MCF 10A (cell line): ENCODE measurements at regions not wholly inside any gene's neighbourhood (a gene's known extent, or its start where the extent isn't known, plus 50 kb on each side); places are given as distances from the start of the nearest gene placed in this dataset.

Experiments used
- BruUV-seq: library from RNA; stranded (reverse); fragments of 400-500 nt; replicated peaks from 2 replicates; lab custom pipeline; 2021; lab: Mats Ljungman, UMichigan
- CTCF ChIA-PET: fragments of 300-600 bp; sonication (Branson Sonifier 250); formaldehyde crosslinking; extraction: SDS; loops from one replicate; lab custom pipeline; 2021; ENCODE audit warnings: antibody characterized with exemption, inconsistent platforms; lab: Yijun Ruan, JAX
- POLR2A ChIA-PET: fragments of 300-600, 350-650 bp; sonication (Branson Sonifier 250); formaldehyde crosslinking; extraction: SDS; loops from one replicate; lab custom pipeline; 2020; ENCODE audit warnings: antibody characterized with exemption, inconsistent platforms; lab: Yijun Ruan, JAX
- DNase-seq: peaks from one replicate; pipeline ENCODE4 v3.0.0-alpha.2; 2018; ENCODE audit not compliant: unreplicated experiment
- H3K27ac Mint-ChIP-seq: one replicate; pipeline ENCODE4 v1.8.0; 2022; ENCODE audit warnings: mild to moderate bottlenecking, low read depth, mixed read lengths; ENCODE audit not compliant: unreplicated experiment
- H3K27me3 Mint-ChIP-seq: one replicate; pipeline ENCODE4 v1.8.0; 2022; ENCODE audit warnings: mixed read lengths; ENCODE audit not compliant: insufficient read depth, unreplicated experiment
- H3K36me3 Mint-ChIP-seq: one replicate; pipeline ENCODE4 v1.8.0; 2022; ENCODE audit warnings: mild to moderate bottlenecking, moderate library complexity, mixed read lengths; ENCODE audit not compliant: insufficient read depth, unreplicated experiment
- H3K4me1 Mint-ChIP-seq: one replicate; pipeline ENCODE4 v1.8.0; 2022; ENCODE audit warnings: mixed read lengths; ENCODE audit not compliant: insufficient read depth, unreplicated experiment
- H3K4me3 Mint-ChIP-seq: one replicate; pipeline ENCODE4 v1.8.0; 2022; ENCODE audit warnings: mild to moderate bottlenecking, moderate library complexity, mixed read lengths; ENCODE audit not compliant: unreplicated experiment
- H3K9me3 Mint-ChIP-seq: one replicate; pipeline ENCODE4 v1.8.0; 2022; ENCODE audit warnings: mixed read lengths; ENCODE audit not compliant: unreplicated experiment
- CTCF ChIP-seq: fragments of 200-600 bp; IDR thresholded peaks from one replicate; pipeline ENCODE4 v1.8.0; 2022; ENCODE audit warnings: antibody characterized with exemption, mild to moderate bottlenecking; ENCODE audit not compliant: unreplicated experiment
- intact Hi-C: fragments of 100-400 bp; cut with micrococcal nuclease; formaldehyde crosslinking; loops from 2 replicates; pipeline ENCODE4 v1.14.1; 2022

GRCh38 chr2:200048421-200048820 lies 93.0 kb downstream of the MAIP1 start:
- no peaks in the 10 kb centered on the region for H3K27me3 Mint-ChIP-seq
- DNase-seq: no peak
- H3K4me1 Mint-ChIP-seq: no peaks in the 10 kb centered on the region
- H3K4me3 Mint-ChIP-seq: no peak overlapping the region
- TF ChIP-seq CTCF: no peak
- CTCF ChIA-PET: interaction anchor here (0.7 kb wide), 1 partner anchor 27 kb away, joined by 3 read pairs; no protein-coding TSS in a partner anchor
- no peaks in the 10 kb centered on the region for H3K9me3 Mint-ChIP-seq
- BruUV-seq: no TSS peak
- no peak overlapping the region for H3K27ac Mint-ChIP-seq
- POLR2A ChIA-PET: no interaction called here
- H3K36me3 Mint-ChIP-seq: no peaks in the 10 kb centered on the region
- intact Hi-C loops: no loop called here

GRCh38 chr2:200049086-200049485 lies 93.7 kb downstream of the MAIP1 start:
- intact Hi-C loops: no loop called here
- H3K4me1 Mint-ChIP-seq: no peaks in the 10 kb centered on the region
- TF ChIP-seq CTCF: no peak
- BruUV-seq: no TSS peak
- no peaks in the 10 kb centered on the region for H3K27me3 Mint-ChIP-seq
- H3K4me3 Mint-ChIP-seq: no peak overlapping the region
- ChIA-PET CTCF (no interaction called here), POLR2A (no interaction called here)
- no peaks in the 10 kb centered on the region for H3K9me3 Mint-ChIP-seq
- H3K36me3 Mint-ChIP-seq: no peaks in the 10 kb centered on the region
- no peak overlapping the region for H3K27ac Mint-ChIP-seq
- no peak for DNase-seq

GRCh38 chr2:200050921-200051610 lies 95.7 kb downstream of the MAIP1 start:
- no peaks in the 10 kb centered on the region for H3K9me3 Mint-ChIP-seq
- no peak for DNase-seq
- no peak for TF ChIP-seq CTCF
- H3K27me3 Mint-ChIP-seq: no peaks in the 10 kb centered on the region
- H3K27ac Mint-ChIP-seq: no peak overlapping the region
- H3K4me3 Mint-ChIP-seq: no peak overlapping the region
- intact Hi-C loops: no loop called here
- CTCF ChIA-PET: no interaction called here
- no peaks in the 10 kb centered on the region for H3K4me1 Mint-ChIP-seq
- no peaks in the 10 kb centered on the region for H3K36me3 Mint-ChIP-seq
- POLR2A ChIA-PET: interaction anchor here (0.6 kb wide), 1 partner anchor 17 kb away, joined by 3 read pairs; no protein-coding TSS in a partner anchor
- BruUV-seq: no TSS peak

GRCh38 chr2:200051611-200051945 lies 96.2 kb downstream of the MAIP1 start:
- POLR2A ChIA-PET: no interaction called here
- H3K4me1 Mint-ChIP-seq: no peaks in the 10 kb centered on the region
- no peak for TF ChIP-seq CTCF
- no peaks in the 10 kb centered on the region for H3K27me3 Mint-ChIP-seq
- H3K4me3 Mint-ChIP-seq: no peak overlapping the region
- CTCF ChIA-PET: no interaction called here
- no peak overlapping the region for H3K27ac Mint-ChIP-seq
- H3K36me3 Mint-ChIP-seq: no peaks in the 10 kb centered on the region
- DNase-seq: no peak
- no TSS peak for BruUV-seq
- intact Hi-C loops: no loop called here
- H3K9me3 Mint-ChIP-seq: no peaks in the 10 kb centered on the region
